Left lung (tissue), 4 donors: ENCODE measurements at regions not wholly inside any gene's neighbourhood (a gene's known extent, or its start where the extent isn't known, plus 50 kb on each side); places are given as distances from the start of the nearest gene placed in this dataset.

Experiments
- ATAC-seq: fragments of 200-7000 bp; cut with Tn5 transposase; one replicate; pipeline ENCODE4 v1.9.1; 2020; ENCODE audit warnings: moderate library complexity
- DNase-seq, 4 donors: peaks; one replicate each; pipeline ENCODE4 v3.0.0-alpha.2; 2013 to 2020
- H3K27ac ChIP-seq, 2 donors: fragments of 200-600 bp; sonication (generic) in 1 of 2; one replicate each; pipeline versions ENCODE4 v1.5.0 to v1.8.0; 2020 to 2021
- H3K27me3 ChIP-seq, 2 donors: fragments of 200-600 bp; sonication (generic) in 1 of 2; one replicate each; pipeline versions ENCODE4 v1.5.0 to v1.8.0; 2020 to 2021
- H3K36me3 ChIP-seq, 2 donors: fragments of 200-600 bp; sonication (generic) in 1 of 2; one replicate each; pipeline versions ENCODE4 v1.5.0 to v1.8.0; 2020 to 2021
- H3K4me1 ChIP-seq, 2 donors: fragments of 200-600 bp; one replicate each; pipeline ENCODE4 v1.8.0; 2021
- H3K4me3 ChIP-seq, 2 donors: fragments of 200-600 bp; sonication (generic) in 1 of 2; one replicate each; pipeline versions ENCODE4 v1.5.0 to v1.8.0; 2020 to 2021; ENCODE audit warnings: mild to moderate bottlenecking in 1 of 2
- H3K9me3 ChIP-seq, 2 donors: fragments of 200-600 bp; sonication (generic) in 1 of 2; one replicate each; pipeline versions ENCODE4 v1.5.0 to v1.8.0; 2020 to 2021
- intact Hi-C, 2 donors: fragments of 100-400 bp; cut with DNase I; formaldehyde crosslinking; loops; one replicate each; pipeline versions ENCODE4 v1.11.2 to v1.14.2; 2022
- TF ChIP-seq, protein P1 (sequence below), 2 donors: fragments of 200-600 bp; sonication (generic) in 1 of 2; IDR thresholded peaks; one replicate each; pipeline versions ENCODE4 v1.5.0 to v1.8.0; 2021; ENCODE audit warnings: antibody characterized with exemption in 2 of 2
- donor health status: DM: no; HTN: yes; CAD: no.
- donor health status: DM: no; HTN: no; CAD: no.

DNA sequence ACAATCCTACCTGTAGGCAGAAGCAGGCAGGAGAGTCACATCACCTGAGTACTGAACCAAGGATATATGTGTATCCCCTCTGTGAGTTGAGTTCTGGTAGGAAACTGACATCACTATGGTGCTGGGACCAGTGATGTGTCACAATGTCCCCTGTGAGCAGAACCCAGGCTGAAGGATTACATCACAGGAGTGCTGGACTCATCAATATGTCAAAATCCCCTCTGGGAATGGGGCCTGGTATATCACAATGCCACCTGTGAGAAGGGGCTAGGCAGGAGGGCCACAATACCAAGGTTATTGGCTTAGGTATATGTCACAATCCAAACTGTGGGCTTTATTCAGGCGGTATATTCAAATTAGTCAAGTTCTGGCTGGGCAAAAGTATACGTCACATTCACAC is 2098.3 kb downstream of the TP53TG3F start:
- intact Hi-C loops = no loop called here
- H3K9me3 ChIP-seq = peaks cover 0 to 30% of the 10 kb centered on the region in 2 donors
- ATAC-seq (no peak), DNase-seq (no peak)
- TF ChIP-seq, protein P1, sequence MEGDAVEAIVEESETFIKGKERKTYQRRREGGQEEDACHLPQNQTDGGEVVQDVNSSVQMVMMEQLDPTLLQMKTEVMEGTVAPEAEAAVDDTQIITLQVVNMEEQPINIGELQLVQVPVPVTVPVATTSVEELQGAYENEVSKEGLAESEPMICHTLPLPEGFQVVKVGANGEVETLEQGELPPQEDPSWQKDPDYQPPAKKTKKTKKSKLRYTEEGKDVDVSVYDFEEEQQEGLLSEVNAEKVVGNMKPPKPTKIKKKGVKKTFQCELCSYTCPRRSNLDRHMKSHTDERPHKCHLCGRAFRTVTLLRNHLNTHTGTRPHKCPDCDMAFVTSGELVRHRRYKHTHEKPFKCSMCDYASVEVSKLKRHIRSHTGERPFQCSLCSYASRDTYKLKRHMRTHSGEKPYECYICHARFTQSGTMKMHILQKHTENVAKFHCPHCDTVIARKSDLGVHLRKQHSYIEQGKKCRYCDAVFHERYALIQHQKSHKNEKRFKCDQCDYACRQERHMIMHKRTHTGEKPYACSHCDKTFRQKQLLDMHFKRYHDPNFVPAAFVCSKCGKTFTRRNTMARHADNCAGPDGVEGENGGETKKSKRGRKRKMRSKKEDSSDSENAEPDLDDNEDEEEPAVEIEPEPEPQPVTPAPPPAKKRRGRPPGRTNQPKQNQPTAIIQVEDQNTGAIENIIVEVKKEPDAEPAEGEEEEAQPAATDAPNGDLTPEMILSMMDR (IDR thresholded peaks at IDR 0.05) = no peak
- no peak overlapping the region for H3K27ac ChIP-seq
- H3K27me3 ChIP-seq = no peaks in the 10 kb centered on the region
- H3K4me3 ChIP-seq = no peak overlapping the region
- H3K4me1 ChIP-seq = no peaks in the 10 kb centered on the region
- H3K36me3 ChIP-seq = no peaks in the 10 kb centered on the region

DNA sequence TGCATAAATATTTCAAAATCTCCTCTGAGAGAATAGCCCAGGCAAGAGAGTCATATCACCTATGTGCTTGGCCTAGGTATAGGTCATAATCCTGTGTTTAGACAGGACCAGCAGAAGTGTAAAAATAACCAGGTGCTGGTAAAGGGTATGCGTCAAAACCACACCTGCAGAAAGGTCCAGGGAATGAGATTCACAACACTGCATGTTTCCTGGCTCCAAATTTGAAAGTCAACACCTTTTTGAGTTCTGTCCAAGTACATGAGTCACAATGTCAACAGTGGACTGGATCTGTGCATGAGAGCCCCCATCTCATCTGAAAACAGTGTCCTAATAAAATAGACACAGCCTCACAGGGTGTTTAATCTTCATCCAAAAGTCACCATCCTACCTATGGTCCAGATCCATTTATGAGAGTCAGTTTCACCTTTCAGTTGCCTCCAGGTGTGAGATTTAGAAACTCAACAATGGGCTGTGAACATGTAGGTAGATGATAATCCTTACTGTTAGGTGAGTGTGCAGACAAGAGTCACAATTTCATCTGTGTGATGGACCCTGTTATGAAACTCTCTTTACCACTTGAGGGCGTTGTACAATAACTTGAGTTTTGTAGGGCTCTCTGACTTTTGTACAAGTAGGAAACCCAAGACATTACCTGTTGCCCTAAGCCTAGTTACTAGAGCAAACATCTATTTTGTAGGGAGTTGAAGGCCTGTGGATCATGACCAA is 2100.7 kb downstream of the TP53TG3F start:
- no peak for DNase-seq
- Histone ChIP-seq H3K27ac (no peak overlapping the region), H3K4me3 (no peak overlapping the region), H3K36me3 (no peaks in the 10 kb centered on the region), H3K4me1 (no peaks in the 10 kb centered on the region), H3K27me3 (no peaks in the 10 kb centered on the region), H3K9me3 (peaks cover 0 to 16% of the 10 kb centered on the region in 2 donors)
- intact Hi-C loops = no loop called here
- ATAC-seq = no peak
- TF ChIP-seq, protein P1 (IDR thresholded peaks at IDR 0.05) = no peak

DNA sequence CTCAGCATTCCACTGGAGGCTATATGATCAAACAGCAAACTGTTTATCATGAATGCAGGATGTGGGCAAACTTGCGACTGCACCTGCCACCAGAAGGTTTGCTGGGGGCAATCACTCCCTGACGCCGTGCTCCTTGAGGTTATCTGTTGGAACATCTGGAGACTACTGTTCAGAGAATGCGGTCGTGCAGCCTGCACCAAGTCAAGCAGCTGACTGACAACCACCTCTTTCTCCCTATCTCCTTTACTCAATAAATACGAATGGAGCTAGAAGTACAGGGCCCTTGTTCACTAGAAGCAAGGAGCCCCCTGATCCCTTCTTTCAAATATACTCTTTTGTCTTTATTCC is 2101.2 kb downstream of the TP53TG3F start:
- Histone ChIP-seq H3K36me3 (no peaks in the 10 kb centered on the region), H3K4me1 (no peaks in the 10 kb centered on the region), H3K27me3 (no peaks in the 10 kb centered on the region), H3K27ac (no peak overlapping the region), H3K9me3 (peaks cover 0 to 14% of the 10 kb centered on the region in 2 donors), H3K4me3 (no peak overlapping the region)
- TF ChIP-seq, protein P1 (IDR thresholded peaks at IDR 0.05) = no peak
- DNase-seq = no peak
- intact Hi-C loops = no loop called here
- no peak for ATAC-seq

DNA sequence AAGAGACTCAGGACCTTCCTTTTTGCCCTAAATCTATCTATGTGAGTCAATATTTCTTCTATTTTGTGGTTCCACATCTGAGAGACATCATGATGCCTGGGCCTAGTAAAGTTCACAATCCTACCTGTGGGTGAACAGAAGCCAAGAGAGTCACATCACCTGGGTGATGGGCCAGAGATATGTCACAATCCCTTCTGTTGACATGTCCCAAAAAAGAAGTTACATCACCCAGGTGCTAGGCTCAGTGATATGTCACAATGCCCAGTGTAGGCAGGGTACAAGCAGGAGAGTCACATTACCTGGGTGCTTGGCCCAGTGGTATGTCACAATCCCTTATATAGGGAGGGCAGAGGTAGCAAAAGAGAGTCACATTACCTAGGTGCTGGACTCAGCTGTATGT is 2101.9 kb downstream of the TP53TG3F start:
- Histone ChIP-seq H3K4me3 (no peak overlapping the region), H3K4me1 (no peaks in the 10 kb centered on the region), H3K9me3 (peaks cover 0 to 14% of the 10 kb centered on the region in 2 donors), H3K27ac (no peak overlapping the region), H3K27me3 (no peaks in the 10 kb centered on the region), H3K36me3 (no peaks in the 10 kb centered on the region)
- no peak for DNase-seq
- TF ChIP-seq, protein P1 (IDR thresholded peaks at IDR 0.05) = no peak
- ATAC-seq = no peak
- intact Hi-C loops = no loop called here

DNA sequence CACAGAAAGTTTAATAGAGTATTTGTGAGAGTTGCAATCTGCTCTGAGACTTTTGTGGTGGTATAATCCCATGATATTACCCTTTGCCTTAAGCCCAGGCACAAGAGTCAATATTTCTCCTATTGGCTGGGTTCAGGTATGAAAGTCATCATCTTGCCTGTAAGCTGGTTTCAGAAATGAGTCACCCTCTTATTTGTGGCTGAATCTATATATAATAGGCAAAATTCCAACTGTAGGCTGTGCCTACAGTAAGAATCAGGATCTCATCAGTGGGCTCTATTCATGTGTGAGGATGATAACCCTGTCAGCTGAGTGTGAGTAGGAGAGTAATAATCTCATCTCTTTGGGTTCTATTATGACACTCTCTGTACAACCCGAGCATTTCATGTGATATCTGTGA is 2103.1 kb downstream of the TP53TG3F start:
- Histone ChIP-seq H3K36me3 (no peaks in the 10 kb centered on the region), H3K27ac (no peak overlapping the region), H3K4me3 (no peak overlapping the region), H3K27me3 (no peaks in the 10 kb centered on the region), H3K9me3 (peaks cover 0 to 9% of the 10 kb centered on the region in 2 donors), H3K4me1 (no peaks in the 10 kb centered on the region)
- ATAC-seq (no peak), DNase-seq (no peak)
- intact Hi-C loops = no loop called here
- TF ChIP-seq, protein P1 (IDR thresholded peaks at IDR 0.05) = no peak
